ENCODE measurements at regions not wholly inside any gene's neighbourhood (a gene's known extent, or its start where the extent isn't known, plus 50 kb on each side); places are given as distances from the start of the nearest gene placed in this dataset.

DNA sequence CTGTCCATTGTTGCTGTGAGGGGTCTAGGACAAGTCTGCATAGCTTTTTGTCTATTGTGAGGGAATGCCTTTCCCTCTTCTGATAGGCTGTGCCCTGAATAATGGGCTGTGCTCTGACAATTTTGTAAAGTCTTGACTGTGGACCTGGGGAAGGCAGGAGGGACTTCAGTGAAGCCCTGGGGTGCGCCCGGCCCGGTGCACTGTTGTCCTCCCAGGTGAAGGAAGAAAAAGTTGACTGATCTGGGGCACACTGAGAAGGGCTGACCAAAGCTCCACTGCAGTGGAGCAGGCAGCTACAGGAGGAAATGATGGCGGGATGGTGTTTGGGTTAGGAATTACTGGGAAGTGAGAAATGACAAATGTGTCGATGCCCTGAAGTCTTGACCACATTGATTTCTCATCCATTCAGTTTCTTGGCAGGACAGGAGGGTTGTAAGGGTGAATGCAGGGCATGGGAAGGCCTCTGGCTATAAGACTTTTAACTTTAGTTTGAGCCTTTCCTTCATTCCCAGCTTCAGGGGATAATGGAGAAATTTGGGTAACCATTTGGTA, 224.0 kb upstream of the CST7 start:
- Histone ChIP-seq H3K27me3 (ENCODE audit: insufficient read depth, insufficient read length) (no peaks in the 10 kb centered on the region), H3K4me3 (ENCODE audit: insufficient read length, low read depth) (no peak overlapping the region), H3K4me1 (ENCODE audit: insufficient read depth, insufficient read length) (no peaks in the 10 kb centered on the region), H3K36me3 (ENCODE audit: insufficient read depth, insufficient read length, low read length) (no peaks in the 10 kb centered on the region), H3K9me3 (ENCODE audit: insufficient read depth, low read length) (0 out of 2 replicates have a peak, but pooled peaks cover 5% of the 10 kb centered on the region), H3K9ac (ENCODE audit: insufficient read length, low read depth) (no peak overlapping the region)
- no peak for DNase-seq (ENCODE audit: low read depth, low spot score)
- TF ChIP-seq ZNF274 (IDR thresholded peaks at IDR 0.05; ENCODE audit: low read depth, low read length) (no peak), YY1 (IDR thresholded peaks at IDR 0.05; ENCODE audit: insufficient read depth, insufficient read length) (no peak), SUZ12 (IDR thresholded peaks at IDR 0.05; ENCODE audit: extremely low read depth, insufficient read depth, insufficient read length) (no peak)

DNA sequence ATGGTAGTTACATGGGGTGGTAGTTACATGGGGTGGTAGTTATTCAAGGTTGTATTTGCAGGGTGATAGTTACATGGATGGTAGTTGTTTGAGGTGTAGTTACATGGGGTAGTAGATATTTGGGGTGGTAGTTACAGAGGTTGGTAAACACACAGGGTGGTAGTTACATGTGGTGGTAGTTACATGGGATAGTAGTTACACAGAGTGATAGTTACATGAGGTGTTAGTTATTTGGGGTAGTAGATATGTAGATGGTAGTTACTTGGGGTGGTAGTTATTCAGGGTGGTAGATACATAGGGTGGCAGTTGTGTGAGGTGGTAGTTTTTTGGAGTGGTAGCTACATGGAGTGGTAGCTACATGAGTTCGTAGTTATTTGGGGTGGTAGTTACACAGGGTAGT, 221.3 kb upstream of the CST7 start:
- Histone ChIP-seq H3K9me3 (ENCODE audit: insufficient read depth, low read length) (0 out of 2 replicates have a peak, but pooled peaks cover 5% of the 10 kb centered on the region), H3K9ac (ENCODE audit: insufficient read length, low read depth) (no peak overlapping the region), H3K27me3 (ENCODE audit: insufficient read depth, insufficient read length) (no peaks in the 10 kb centered on the region), H3K4me3 (ENCODE audit: insufficient read length, low read depth) (no peak overlapping the region), H3K4me1 (ENCODE audit: insufficient read depth, insufficient read length) (no peaks in the 10 kb centered on the region), H3K36me3 (ENCODE audit: insufficient read depth, insufficient read length, low read length) (no peaks in the 10 kb centered on the region)
- DNase-seq (ENCODE audit: low read depth, low spot score): no peak
- TF ChIP-seq ZNF274 (IDR thresholded peaks at IDR 0.05; ENCODE audit: low read depth, low read length): no peak

DNA sequence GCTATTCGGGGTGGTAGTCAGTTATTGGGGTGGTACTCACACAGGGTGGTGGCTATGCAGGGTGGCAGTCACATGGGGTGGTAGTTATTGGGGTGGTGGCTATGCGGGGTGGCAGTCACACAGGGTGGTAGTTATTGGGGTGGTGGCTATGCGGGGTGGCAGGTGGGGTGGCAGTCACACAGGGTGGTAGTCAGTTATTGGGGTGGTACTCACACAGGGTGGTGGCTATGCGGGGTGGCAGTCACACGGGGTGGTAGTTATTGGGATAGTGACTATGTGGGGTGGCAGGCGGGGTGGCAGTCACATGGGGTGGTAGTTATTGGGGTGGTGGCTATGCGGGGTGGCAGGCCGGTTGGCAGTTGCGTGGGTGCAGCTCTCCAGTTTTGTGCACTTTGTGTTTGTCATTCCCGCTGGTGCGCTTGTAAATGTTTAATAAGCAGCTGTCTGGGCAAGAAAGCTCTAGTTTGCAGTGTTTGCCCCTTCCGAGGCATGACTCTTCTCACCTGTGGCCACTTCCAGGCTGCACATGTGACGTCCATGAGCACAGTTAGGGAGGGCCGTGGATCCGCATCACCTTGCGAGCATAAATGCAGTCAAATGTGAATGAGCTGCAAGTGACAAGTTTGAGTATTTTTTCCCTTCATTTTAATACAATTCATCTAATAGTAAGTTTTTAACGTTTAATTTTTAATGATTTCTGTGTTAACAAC, 219.0 kb upstream of the CST7 start:
- Histone ChIP-seq H3K27me3 (ENCODE audit: insufficient read depth, insufficient read length) (no peaks in the 10 kb centered on the region), H3K9me3 (ENCODE audit: insufficient read depth, low read length) (peaks cover 11% of the 10 kb centered on the region; the same call in 1 of the 2 replicates), H3K9ac (ENCODE audit: insufficient read length, low read depth) (no peak overlapping the region), H3K36me3 (ENCODE audit: insufficient read depth, insufficient read length, low read length) (no peaks in the 10 kb centered on the region), H3K4me1 (ENCODE audit: insufficient read depth, insufficient read length) (no peaks in the 10 kb centered on the region), H3K4me3 (ENCODE audit: insufficient read length, low read depth) (no peak overlapping the region)
- no peak for DNase-seq (ENCODE audit: low read depth, low spot score)
- TF ChIP-seq YY1 (IDR thresholded peaks at IDR 0.05; ENCODE audit: insufficient read depth, insufficient read length) (no peak), SUZ12 (IDR thresholded peaks at IDR 0.05; ENCODE audit: extremely low read depth, insufficient read depth, insufficient read length) (no peak), ZNF274 (IDR thresholded peaks at IDR 0.05; ENCODE audit: low read depth, low read length) (no peak)

DNA sequence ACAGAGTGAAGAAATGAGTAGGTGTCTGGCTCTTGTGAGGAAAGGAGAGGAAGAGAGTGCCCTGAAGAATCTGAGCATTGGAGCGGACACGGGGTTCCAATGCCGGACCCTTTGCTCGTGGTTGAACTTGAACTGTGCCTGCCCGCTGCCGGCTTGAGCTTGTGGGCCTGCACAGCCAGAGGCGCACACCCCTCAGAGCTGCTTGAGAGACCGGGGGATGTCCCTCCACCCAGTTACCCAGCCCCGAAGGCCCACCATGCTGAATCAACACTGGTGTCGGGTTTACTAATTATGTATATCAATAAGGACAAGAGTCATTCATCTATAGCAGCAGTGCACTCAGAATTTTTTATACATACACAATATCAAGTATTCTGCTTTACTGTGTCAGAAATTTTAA, 218.3 kb upstream of the CST7 start:
- Histone ChIP-seq H3K36me3 (ENCODE audit: insufficient read depth, insufficient read length, low read length) (no peaks in the 10 kb centered on the region), H3K4me3 (ENCODE audit: insufficient read length, low read depth) (no peak overlapping the region), H3K9me3 (ENCODE audit: insufficient read depth, low read length) (peaks cover 10% of the 10 kb centered on the region; the same call in 1 of the 2 replicates), H3K27me3 (ENCODE audit: insufficient read depth, insufficient read length) (no peaks in the 10 kb centered on the region), H3K9ac (ENCODE audit: insufficient read length, low read depth) (no peak overlapping the region), H3K4me1 (ENCODE audit: insufficient read depth, insufficient read length) (no peaks in the 10 kb centered on the region)
- TF ChIP-seq YY1 (IDR thresholded peaks at IDR 0.05; ENCODE audit: insufficient read depth, insufficient read length) (no peak), ZNF274 (IDR thresholded peaks at IDR 0.05; ENCODE audit: low read depth, low read length) (no peak), SUZ12 (IDR thresholded peaks at IDR 0.05; ENCODE audit: extremely low read depth, insufficient read depth, insufficient read length) (no peak)
- no peak for DNase-seq (ENCODE audit: low read depth, low spot score)

DNA sequence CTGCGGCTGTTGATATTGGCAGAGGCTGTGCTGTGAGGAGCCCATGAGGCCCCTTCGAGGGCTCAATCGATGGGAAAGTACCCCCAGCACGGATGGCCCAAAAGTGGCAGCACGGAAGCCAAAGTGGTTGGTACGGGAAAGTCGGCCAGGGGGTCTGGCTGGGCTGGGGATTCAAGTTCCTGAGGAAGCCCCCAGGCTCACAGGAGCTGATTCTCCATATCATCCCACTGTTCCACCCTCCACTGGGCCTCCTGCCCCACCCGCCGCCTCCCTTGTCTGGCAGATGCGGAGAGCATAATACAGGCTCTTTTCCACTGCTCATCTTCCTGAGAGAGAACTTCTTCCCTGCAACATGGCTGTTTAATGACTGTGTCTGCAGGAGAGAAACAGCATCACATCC, 217.8 kb upstream of the CST7 start:
- H3K4me1 ChIP-seq (ENCODE audit: insufficient read depth, insufficient read length): no peaks in the 10 kb centered on the region
- no peak for TF ChIP-seq YY1 (IDR thresholded peaks at IDR 0.05; ENCODE audit: insufficient read depth, insufficient read length)
- TF ChIP-seq ZNF274 (IDR thresholded peaks at IDR 0.05; ENCODE audit: low read depth, low read length): no peak
- no peak for TF ChIP-seq SUZ12 (IDR thresholded peaks at IDR 0.05; ENCODE audit: extremely low read depth, insufficient read depth, insufficient read length)

DNA sequence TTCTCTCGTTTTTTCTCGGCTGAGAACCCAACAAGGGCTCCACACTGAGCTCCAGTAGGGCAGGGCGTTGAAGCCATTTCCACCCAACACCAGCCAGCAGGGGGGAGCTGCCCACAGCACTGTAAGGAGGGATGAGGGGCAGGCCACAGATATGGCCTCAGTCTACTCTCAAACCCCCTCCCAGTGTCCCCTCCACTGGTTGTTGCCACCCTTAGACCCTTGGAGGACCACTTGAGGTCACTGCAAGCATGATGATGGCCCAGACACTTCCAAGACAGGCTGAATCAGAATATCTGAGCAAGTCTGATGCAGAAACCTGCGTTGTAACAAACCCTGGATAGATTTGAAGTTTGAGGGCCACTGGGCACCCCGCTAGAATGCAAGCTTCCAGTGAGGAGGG, 217.0 kb upstream of the CST7 start:
- TF ChIP-seq SUZ12 (IDR thresholded peaks at IDR 0.05; ENCODE audit: extremely low read depth, insufficient read depth, insufficient read length) (no peak), ZNF274 (IDR thresholded peaks at IDR 0.05; ENCODE audit: low read depth, low read length) (no peak), YY1 (IDR thresholded peaks at IDR 0.05; ENCODE audit: insufficient read depth, insufficient read length) (no peak)
- no peaks in the 10 kb centered on the region for H3K27me3 ChIP-seq (ENCODE audit: insufficient read depth, insufficient read length)
- no peak for DNase-seq (ENCODE audit: low read depth, low spot score)
- H3K4me1 ChIP-seq (ENCODE audit: insufficient read depth, insufficient read length): peaks cover 4% of the 10 kb centered on the region
- no peaks in the 10 kb centered on the region for H3K36me3 ChIP-seq (ENCODE audit: insufficient read depth, insufficient read length, low read length)
- peaks cover 10% of the 10 kb centered on the region; the same call in 1 of the 2 replicates for H3K9me3 ChIP-seq (ENCODE audit: insufficient read depth, low read length)
- H3K4me3 ChIP-seq (ENCODE audit: insufficient read length, low read depth): no peak overlapping the region
- H3K9ac ChIP-seq (ENCODE audit: insufficient read length, low read depth): no peak overlapping the region

More for the DNA sequence above, 217.8 kb upstream of the CST7 start:
- DNase-seq (ENCODE audit: low read depth, low spot score): no peak
- no peaks in the 10 kb centered on the region for H3K36me3 ChIP-seq (ENCODE audit: insufficient read depth, insufficient read length, low read length)
- no peak overlapping the region for H3K4me3 ChIP-seq (ENCODE audit: insufficient read length, low read depth)
- peaks cover 10% of the 10 kb centered on the region; the same call in 1 of the 2 replicates for H3K9me3 ChIP-seq (ENCODE audit: insufficient read depth, low read length)
- no peak overlapping the region for H3K9ac ChIP-seq (ENCODE audit: insufficient read length, low read depth)
- no peaks in the 10 kb centered on the region for H3K27me3 ChIP-seq (ENCODE audit: insufficient read depth, insufficient read length)

DNA sequence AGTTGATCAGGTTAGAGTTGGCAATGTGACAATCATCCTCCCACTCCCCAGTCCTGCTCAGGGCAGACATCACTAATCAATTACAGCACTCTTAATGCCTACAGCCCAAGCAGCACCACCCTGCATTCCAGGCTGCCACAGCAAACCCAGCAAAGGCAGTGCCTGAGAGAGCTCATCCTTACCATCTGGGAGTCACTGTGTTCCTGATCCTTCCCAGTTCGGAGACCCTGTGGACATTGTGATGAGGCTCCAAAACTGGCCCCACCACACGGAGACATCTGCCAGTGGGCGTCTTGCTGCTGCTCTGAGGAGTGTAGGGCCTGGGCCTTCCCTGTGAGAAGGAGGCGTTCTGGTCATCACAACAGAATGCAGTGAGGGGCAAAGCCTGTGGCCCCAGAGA, 216.5 kb upstream of the CST7 start:
- H3K9me3 ChIP-seq (ENCODE audit: insufficient read depth, low read length): peaks cover 10% of the 10 kb centered on the region; the same call in 1 of the 2 replicates
- no peaks in the 10 kb centered on the region for H3K27me3 ChIP-seq (ENCODE audit: insufficient read depth, insufficient read length)
- TF ChIP-seq YY1 (IDR thresholded peaks at IDR 0.05; ENCODE audit: insufficient read depth, insufficient read length): no peak
- TF ChIP-seq ZNF274 (IDR thresholded peaks at IDR 0.05; ENCODE audit: low read depth, low read length): no peak
- no peak for TF ChIP-seq SUZ12 (IDR thresholded peaks at IDR 0.05; ENCODE audit: extremely low read depth, insufficient read depth, insufficient read length)
- H3K4me3 ChIP-seq (ENCODE audit: insufficient read length, low read depth): no peak overlapping the region
- H3K36me3 ChIP-seq (ENCODE audit: insufficient read depth, insufficient read length, low read length): no peaks in the 10 kb centered on the region
- H3K4me1 ChIP-seq (ENCODE audit: insufficient read depth, insufficient read length): peaks cover 4% of the 10 kb centered on the region
- no peak for DNase-seq (ENCODE audit: low read depth, low spot score)
- no peak overlapping the region for H3K9ac ChIP-seq (ENCODE audit: insufficient read length, low read depth)

Data from NT2/D1 (cell line).